ENCODE measurements at regions not wholly inside any gene's neighbourhood (a gene's known extent, or its start where the extent isn't known, plus 50 kb on each side); places are given as distances from the start of the nearest gene placed in this dataset.

GRCh38 chr7:12154119-12154518 lies 57.0 kb upstream of the TMEM106B start:
- Mint-ChIP-seq H3K27me3 (ENCODE audit: insufficient read depth, unreplicated experiment) (no peaks in the 10 kb centered on the region), H3K4me1 (ENCODE audit: low read depth, unreplicated experiment) (peaks cover 8% of the 10 kb centered on the region), H3K27ac (ENCODE audit: unreplicated experiment) (no peak overlapping the region), H3K36me3 (ENCODE audit: insufficient read depth, unreplicated experiment) (no peaks in the 10 kb centered on the region), H3K9me3 (ENCODE audit: unreplicated experiment) (no peaks in the 10 kb centered on the region), H3K4me3 (ENCODE audit: unreplicated experiment) (no peak overlapping the region)
- Histone ChIP-seq H3K27me3 (replicated peaks; ENCODE audit: control insufficient read depth, insufficient read depth, low read length) (no peaks in the 10 kb centered on the region), H3K4me3 (ENCODE audit: low read depth, low read length) (no peak overlapping the region), H3K9me3 (no peaks in the 10 kb centered on the region), H3K4me1 (no peaks in the 10 kb centered on the region), H3K36me3 (ENCODE audit: control insufficient read depth, insufficient read depth, low read length) (no peaks in the 10 kb centered on the region)
- intact Hi-C loops (cut with micrococcal nuclease; ENCODE audit: unreplicated experiment): no loop called here
- POLR2A ChIA-PET: no interaction called here
- no peak for TF ChIP-seq CTCF (IDR thresholded peaks at IDR 0.05; ENCODE audit: insufficient read depth in 1 of 2, low read depth in 1 of 2, low read length in 1 of 2, severe bottlenecking in 1 of 2, unreplicated experiment in 1 of 2)
- CTCF ChIA-PET: no interaction called here
- DNase-seq: no peak
- BruUV-seq (replicated peaks): no TSS peak

GRCh38 chr7:12157517-12157916 lies 53.6 kb upstream of the TMEM106B start:
- Mint-ChIP-seq H3K4me1 (ENCODE audit: low read depth, unreplicated experiment) (peaks cover 3% of the 10 kb centered on the region), H3K27ac (ENCODE audit: unreplicated experiment) (no peak overlapping the region), H3K4me3 (ENCODE audit: unreplicated experiment) (no peak overlapping the region), H3K9me3 (ENCODE audit: unreplicated experiment) (no peaks in the 10 kb centered on the region), H3K27me3 (ENCODE audit: insufficient read depth, unreplicated experiment) (no peaks in the 10 kb centered on the region), H3K36me3 (ENCODE audit: insufficient read depth, unreplicated experiment) (no peaks in the 10 kb centered on the region)
- DNase-seq: no peak
- intact Hi-C loops (cut with micrococcal nuclease; ENCODE audit: unreplicated experiment): no loop called here
- no peaks in the 10 kb centered on the region for H3K9me3 ChIP-seq
- H3K4me3 ChIP-seq (ENCODE audit: low read depth, low read length): no peak overlapping the region
- no peak for TF ChIP-seq CTCF (IDR thresholded peaks at IDR 0.05; ENCODE audit: insufficient read depth in 1 of 2, low read depth in 1 of 2, low read length in 1 of 2, severe bottlenecking in 1 of 2, unreplicated experiment in 1 of 2)
- H3K27me3 ChIP-seq (replicated peaks; ENCODE audit: control insufficient read depth, insufficient read depth, low read length): no peaks in the 10 kb centered on the region
- H3K36me3 ChIP-seq (ENCODE audit: control insufficient read depth, insufficient read depth, low read length): no peaks in the 10 kb centered on the region
- no peaks in the 10 kb centered on the region for H3K4me1 ChIP-seq
- CTCF ChIA-PET: no interaction called here
- no TSS peak for BruUV-seq (replicated peaks)
- POLR2A ChIA-PET: no interaction called here

GRCh38 chr7:12158334-12159060 lies 52.6 kb upstream of the TMEM106B start:
- no TSS peak for BruUV-seq (replicated peaks)
- CTCF ChIA-PET: no interaction called here
- TF ChIP-seq CTCF (IDR thresholded peaks at IDR 0.05; ENCODE audit: insufficient read depth in 1 of 2, low read depth in 1 of 2, low read length in 1 of 2, severe bottlenecking in 1 of 2, unreplicated experiment in 1 of 2): no peak
- H3K4me1 ChIP-seq: no peaks in the 10 kb centered on the region
- POLR2A ChIA-PET: no interaction called here
- Mint-ChIP-seq H3K4me3 (ENCODE audit: unreplicated experiment) (no peak overlapping the region), H3K36me3 (ENCODE audit: insufficient read depth, unreplicated experiment) (no peaks in the 10 kb centered on the region), H3K27ac (ENCODE audit: unreplicated experiment) (no peak overlapping the region), H3K27me3 (ENCODE audit: insufficient read depth, unreplicated experiment) (no peaks in the 10 kb centered on the region), H3K4me1 (ENCODE audit: low read depth, unreplicated experiment) (no peaks in the 10 kb centered on the region), H3K9me3 (ENCODE audit: unreplicated experiment) (no peaks in the 10 kb centered on the region)
- no peaks in the 10 kb centered on the region for H3K9me3 ChIP-seq
- DNase-seq: no peak
- intact Hi-C loops (cut with micrococcal nuclease; ENCODE audit: unreplicated experiment): no loop called here
- H3K27me3 ChIP-seq (replicated peaks; ENCODE audit: control insufficient read depth, insufficient read depth, low read length): no peaks in the 10 kb centered on the region
- no peaks in the 10 kb centered on the region for H3K36me3 ChIP-seq (ENCODE audit: control insufficient read depth, insufficient read depth, low read length)
- H3K4me3 ChIP-seq (ENCODE audit: low read depth, low read length): no peak overlapping the region

All from Caco-2 (cell line).